Epithelial cell of esophagus (primary cell): ENCODE measurements at regions not wholly inside any gene's neighbourhood (a gene's known extent, or its start where the extent isn't known, plus 50 kb on each side); places are given as distances from the start of the nearest gene placed in this dataset.

Experiments used
- DNase-seq: peaks from one replicate; pipeline ENCODE4 v3.0.0; 2010; ENCODE audit warnings: low read depth
- H3K4me3 ChIP-seq: 2 replicates; pipeline ENCODE4 v1.5.1; 2011; ENCODE audit warnings: mild to moderate bottlenecking, low read length, control low read depth
- TF ChIP-seq, protein P1 (sequence below): IDR thresholded peaks from 2 replicates; pipeline ENCODE4 v1.5.1; 2011; ENCODE audit warnings: low read depth, mild to moderate bottlenecking, low read length, control low read depth, inconsistent platforms; ENCODE audit not compliant: insufficient read depth; ENCODE audit errors: missing control alignments

DNA sequence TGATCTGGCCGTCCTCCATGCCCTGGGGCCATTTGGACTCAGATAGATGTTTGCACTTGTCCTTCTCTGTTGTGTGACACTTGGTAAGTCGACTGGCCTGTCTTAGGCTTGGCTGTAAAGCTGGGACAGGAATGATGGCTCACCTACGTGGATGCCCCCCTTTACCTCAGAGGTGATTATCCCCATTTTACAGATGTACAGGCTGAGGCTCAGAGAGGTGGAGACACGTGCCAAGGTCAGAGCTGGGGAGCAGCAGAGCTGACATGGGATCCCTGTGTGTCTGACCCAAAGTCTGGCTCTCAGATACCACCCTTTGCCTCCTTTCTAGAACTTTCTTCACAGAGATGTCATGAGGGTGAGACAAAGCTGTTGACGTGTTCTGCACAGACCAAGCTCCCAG lies 71.3 kb upstream of the CIBAR2 start:
- no peak for DNase-seq
- no peak overlapping the region for H3K4me3 ChIP-seq
- TF ChIP-seq, protein P1, sequence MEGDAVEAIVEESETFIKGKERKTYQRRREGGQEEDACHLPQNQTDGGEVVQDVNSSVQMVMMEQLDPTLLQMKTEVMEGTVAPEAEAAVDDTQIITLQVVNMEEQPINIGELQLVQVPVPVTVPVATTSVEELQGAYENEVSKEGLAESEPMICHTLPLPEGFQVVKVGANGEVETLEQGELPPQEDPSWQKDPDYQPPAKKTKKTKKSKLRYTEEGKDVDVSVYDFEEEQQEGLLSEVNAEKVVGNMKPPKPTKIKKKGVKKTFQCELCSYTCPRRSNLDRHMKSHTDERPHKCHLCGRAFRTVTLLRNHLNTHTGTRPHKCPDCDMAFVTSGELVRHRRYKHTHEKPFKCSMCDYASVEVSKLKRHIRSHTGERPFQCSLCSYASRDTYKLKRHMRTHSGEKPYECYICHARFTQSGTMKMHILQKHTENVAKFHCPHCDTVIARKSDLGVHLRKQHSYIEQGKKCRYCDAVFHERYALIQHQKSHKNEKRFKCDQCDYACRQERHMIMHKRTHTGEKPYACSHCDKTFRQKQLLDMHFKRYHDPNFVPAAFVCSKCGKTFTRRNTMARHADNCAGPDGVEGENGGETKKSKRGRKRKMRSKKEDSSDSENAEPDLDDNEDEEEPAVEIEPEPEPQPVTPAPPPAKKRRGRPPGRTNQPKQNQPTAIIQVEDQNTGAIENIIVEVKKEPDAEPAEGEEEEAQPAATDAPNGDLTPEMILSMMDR: no peak

- TF ChIP-seq, protein P1: no peak
- DNase-seq: no peak
- H3K4me3 ChIP-seq: no peak overlapping the region
These were observed 72.1 kb upstream of the CIBAR2 start for GRCh38 chr16:85184404-85184803.

DNA sequence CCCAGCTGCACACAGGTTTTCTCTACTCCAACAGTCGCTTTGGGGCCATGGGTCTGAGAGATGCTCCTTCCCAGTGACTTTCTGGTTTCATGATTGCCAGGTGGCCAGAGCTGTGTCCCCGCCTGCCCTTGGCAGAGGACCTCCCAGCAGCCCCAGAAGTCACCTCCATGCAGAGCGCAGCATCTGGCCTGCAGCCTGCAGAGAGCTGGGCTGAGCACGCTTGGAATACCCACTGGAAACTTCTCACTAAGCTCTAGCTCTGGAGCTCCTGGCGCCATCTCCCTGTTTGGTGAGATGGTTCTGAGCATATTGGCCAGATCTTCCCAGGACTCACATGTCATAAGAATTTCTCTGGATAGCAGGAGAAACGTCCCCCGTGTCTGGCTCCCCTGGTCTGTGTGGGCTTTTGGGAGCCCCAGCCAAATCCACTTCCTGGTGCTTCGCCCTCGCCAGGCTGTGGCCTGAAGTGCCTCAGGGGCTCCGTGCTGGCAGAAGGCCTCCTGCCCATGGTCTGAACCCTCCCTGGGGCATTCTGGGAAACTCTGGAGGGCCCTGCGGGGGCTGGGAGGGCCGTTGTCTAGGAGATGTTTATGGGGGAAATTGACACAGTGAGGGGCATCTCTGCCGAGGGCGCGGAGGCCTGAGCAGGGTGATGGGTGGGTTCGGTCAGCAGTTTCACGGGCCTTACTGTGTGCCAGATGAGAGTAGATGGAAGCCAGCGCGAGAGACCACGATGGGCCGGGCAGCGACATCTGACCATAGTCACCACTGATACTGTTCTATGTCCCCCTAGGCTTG lies 73.2 kb upstream of the CIBAR2 start:
- no peak for DNase-seq
- no peak overlapping the region for H3K4me3 ChIP-seq
- TF ChIP-seq, protein P1: no peak

GRCh38 chr16:85187002-85187401 lies 74.7 kb upstream of the CIBAR2 start:
- peak; percentile 42 for DNase-seq
- TF ChIP-seq, protein P1: no peak
- H3K4me3 ChIP-seq: no peak overlapping the region

DNA sequence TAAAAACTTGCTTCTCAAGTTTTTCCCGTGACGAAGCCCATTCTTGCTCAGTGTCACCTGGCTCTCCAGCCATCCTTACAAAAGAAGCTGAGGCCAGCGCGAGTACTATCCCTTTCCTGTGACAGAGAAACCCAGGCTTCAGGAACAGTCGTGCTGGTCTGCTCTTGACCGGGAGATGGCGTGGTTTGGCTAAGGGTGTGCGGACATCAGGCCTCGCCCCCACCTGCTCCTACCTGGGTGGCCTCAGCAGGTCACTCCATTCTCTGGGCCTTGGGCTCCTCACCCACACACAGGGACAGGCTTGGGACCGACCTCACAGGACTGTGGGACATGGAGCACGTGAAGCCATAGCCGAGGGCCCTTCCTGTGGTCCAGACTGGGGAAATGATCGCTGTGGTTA lies 75.2 kb upstream of the CIBAR2 start:
- no peak for DNase-seq
- no peak overlapping the region for H3K4me3 ChIP-seq
- TF ChIP-seq, protein P1: no peak

GRCh38 chr16:85187886-85188285 lies 75.6 kb upstream of the CIBAR2 start:
- TF ChIP-seq, protein P1: no peak
- DNase-seq: no peak
- no peak overlapping the region for H3K4me3 ChIP-seq
